Stimulated activated CD8-positive, alpha-beta memory T cell treated with anti-CD3 and anti-CD28 coated beads, Interleukin-2, amount 100 ng/mL, for 1 hour (primary cell): ENCODE measurements at regions not wholly inside any gene's neighbourhood (a gene's known extent, or its start where the extent isn't known, plus 50 kb on each side); places are given as distances from the start of the nearest gene placed in this dataset.

Experiments
- DNase-seq, 2 donors: peaks; one replicate each; pipeline ENCODE4 v3.0.0-alpha.2; 2020; ENCODE audit warnings: low read depth in 2 of 2

DNA sequence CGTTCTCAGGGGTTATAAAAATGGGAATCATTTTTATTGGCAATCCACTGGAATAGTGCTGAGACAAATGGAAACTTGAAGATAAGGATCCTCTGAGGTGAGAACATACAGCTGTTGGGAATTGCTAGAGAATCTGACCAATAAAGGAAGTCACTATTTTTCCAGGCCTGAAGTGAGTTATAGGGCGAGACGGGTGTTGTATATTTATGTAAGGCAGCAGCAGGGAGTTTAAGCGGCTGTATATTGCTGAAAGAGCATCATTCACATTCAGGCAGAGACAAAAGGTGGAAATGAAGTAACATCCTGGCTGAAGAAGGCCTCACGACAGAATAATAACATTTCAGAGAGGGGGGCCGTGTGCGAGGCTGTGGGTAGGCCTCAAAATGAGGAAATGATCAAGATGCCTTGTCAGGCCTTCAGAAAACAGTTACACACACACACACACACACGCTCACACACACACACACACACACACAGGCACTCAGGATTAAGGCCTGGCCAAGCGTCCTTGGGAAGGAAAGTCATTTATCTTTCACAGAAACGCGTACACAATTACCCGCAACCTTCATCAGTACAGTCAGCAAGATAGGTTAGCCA, 964.9 kb upstream of the NR2F2 start:
- no peak for DNase-seq

GRCh38 chr15:95368191-95368590, 962.3 kb upstream of the NR2F2 start:
- no peak for DNase-seq

DNA sequence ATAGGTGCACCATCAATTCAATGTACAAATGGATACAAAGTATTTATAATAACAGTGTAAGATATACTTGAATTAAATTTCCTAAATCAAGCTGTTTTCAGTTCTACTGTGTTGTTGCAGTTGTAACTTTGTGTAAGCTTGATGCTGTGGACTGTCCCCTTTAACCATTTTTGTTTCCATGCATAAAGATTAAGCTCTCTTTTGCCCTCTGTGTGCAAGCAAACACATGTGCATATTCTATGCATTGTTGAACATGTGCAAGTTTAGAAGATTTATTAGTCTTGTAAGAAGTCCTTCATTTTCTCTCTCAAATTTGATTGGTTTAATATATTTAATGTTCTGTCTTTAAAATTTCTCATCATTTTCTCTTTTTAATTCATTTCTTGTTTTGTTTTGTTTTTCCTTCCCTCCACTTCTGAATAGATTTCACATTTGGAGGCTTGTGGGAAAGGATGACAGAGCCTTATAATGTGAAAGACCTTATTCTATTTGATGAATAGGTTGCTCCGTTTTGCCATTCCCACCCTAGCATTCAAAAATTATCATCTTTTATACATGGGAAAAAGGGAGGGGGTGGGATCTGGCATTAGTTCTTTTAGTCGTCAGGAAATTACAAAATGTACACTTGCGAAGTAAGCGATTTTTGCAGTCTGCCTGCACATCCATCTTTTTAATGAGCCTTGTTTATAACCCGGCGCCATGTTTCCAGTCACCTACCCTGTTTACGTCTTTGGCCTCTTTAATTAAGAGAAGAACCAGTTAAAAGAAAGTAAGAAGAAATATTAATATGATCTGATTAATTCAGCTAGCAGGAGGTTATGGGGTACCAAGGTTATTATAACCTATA, 961.5 kb upstream of the NR2F2 start:
- no peak for DNase-seq

DNA sequence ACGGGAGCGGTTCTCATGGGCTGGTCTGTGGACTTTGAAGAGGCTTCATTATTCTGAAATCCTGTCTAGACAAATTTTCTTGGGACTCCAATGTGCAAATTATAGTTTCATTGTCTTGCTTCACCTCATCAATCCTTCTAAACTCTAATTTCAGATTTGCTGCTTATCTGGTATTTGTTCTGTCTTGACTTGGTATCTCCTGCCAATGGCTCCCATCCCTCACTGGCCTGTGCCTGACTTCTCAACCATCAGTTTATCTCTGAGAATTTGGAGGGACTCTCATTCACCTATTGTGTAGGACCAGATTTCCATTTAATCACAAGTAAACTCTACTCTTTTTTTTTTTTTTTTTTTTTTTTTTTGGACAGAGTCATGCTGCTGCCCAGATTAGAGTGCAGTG, 960.2 kb upstream of the NR2F2 start:
- no peak for DNase-seq

DNA sequence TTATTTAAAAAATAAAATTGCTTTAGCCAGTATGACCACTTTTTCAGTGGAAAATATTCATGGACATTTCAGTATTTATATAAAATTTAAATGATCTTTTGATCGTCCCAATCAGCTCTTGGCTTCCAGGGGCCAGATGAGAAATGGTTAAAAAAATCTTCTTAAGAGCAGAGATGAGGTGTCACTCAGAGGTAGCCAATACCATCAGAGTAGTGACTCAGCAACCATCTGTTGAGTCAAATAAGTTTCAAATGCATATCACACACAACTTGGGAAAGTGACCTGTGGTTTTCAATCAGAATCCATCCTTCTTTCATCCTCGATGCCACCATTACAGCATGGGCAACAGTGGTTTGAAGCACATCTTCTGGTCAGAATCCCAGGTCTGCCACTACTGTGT, 958.8 kb upstream of the NR2F2 start:
- DNase-seq = no peak

DNA sequence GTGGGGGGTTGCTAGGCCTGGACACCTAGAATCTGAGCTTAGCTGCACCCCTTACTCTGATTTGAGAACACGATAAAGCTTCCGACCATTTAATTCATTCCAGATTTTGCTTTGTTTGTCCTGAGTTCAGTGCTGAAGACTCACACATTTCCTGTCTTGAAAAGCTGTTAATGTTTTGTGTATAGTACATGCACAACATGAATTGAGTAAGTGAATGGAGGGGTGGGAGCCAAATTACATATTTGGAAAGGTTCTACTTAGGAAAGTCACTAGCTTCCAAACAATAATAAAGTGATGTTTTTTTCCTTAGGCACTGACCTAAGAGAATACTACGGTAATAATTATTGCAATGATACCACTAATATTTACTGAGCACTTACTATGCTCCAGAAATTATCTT, 955.2 kb upstream of the NR2F2 start:
- no peak for DNase-seq

DNA sequence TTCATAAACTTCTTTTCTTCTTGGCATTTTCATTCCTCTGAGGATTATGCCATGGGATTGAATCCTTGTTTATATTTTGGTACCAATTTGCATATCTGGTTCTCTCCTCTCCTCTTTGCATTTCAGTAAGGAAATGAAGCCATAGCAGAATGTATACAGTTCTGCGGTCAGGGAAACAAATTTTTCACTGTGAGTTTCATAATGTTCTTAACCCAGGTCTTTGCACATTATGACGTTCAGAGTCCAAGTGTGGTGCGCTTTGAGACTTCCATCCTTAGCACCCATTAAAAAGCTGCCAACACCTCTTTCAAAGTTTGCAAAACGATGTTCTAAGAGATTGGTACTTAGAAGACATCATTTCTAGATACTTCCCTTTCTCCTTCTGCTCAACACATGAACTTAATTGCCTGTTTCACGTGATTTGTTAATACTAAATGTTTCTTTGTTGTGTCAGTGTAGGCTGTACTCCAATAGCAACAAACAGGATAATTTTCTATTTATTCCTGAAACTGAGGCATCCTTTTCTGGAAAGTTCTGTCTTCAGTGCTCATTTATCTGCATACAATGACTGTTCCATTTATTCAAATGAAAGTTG, 953.1 kb upstream of the NR2F2 start:
- DNase-seq = no peak

- no peak for DNase-seq
These were observed 936.1 kb upstream of the NR2F2 start for GRCh38 chr15:95394186-95395067.

DNA sequence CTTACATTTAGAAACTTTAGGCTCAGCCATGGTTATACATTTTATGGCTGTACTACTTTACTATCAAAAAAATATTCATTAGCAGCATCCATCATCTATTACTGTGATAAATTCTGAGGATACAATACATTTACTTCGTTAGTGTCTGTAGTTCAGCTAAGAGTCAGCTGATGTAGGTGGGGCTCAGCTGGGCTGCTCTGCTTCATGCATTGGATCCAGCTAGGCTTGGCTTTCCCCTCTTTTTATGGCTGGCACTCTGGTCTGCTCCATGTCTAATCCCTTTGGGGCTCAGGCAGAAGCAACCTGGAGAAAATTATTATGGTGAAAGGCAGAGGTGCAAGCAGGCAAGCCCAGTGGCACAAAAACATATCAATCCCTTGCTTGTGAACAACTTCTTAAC, 930.1 kb upstream of the NR2F2 start:
- no peak for DNase-seq

- DNase-seq = no peak
These were observed 928.9 kb upstream of the NR2F2 start for GRCh38 chr15:95401587-95401986.

- DNase-seq = no peak
These were observed 925.1 kb upstream of the NR2F2 start for GRCh38 chr15:95405447-95405846.

DNA sequence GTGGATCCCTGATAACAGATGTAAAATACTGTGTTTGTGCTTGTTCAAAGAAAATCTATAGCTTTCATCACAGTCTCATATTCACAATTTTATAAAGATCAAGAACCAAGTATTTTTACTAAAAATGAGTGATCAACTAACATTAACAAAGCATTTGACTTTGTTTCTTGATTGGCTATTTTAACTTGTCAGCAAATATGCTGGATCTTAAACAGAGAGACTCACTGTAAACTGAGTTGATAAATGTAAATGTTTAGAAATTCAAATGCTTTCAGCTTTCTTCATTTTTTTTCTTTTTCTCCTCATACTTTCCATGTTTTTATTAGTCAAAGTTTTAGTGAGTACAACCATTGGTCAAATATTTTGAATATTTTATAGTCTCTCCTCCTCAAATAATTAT, 923.0 kb upstream of the NR2F2 start:
- no peak for DNase-seq

GRCh38 chr15:95409211-95409610, 921.3 kb upstream of the NR2F2 start:
- no peak for DNase-seq

- no peak for DNase-seq
These were observed 920.7 kb upstream of the NR2F2 start for GRCh38 chr15:95409626-95410310.

- no peak for DNase-seq
These were observed 919.7 kb upstream of the NR2F2 start for GRCh38 chr15:95410757-95411156.

DNA sequence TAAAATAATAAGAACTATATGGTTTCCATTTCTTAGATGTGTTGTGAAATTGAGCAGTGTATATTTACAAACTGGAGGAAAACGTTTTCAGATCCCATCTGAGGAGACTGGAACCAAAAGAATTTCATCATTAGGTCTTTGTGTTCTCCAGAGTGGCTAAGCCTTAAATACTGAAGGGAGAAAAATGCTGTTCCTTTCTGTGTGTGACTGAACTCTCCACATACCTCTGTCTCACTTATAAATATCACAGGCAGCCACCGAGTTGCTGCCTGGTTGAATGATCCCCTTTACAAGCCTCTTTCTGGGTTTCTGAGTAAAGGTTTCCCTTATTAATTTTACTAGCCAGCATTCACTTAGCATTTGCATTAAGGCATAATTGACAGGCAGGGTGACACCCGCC, 913.9 kb upstream of the NR2F2 start:
- no peak for DNase-seq

GRCh38 chr15:95417761-95418160, 912.7 kb upstream of the NR2F2 start:
- DNase-seq = no peak

DNA sequence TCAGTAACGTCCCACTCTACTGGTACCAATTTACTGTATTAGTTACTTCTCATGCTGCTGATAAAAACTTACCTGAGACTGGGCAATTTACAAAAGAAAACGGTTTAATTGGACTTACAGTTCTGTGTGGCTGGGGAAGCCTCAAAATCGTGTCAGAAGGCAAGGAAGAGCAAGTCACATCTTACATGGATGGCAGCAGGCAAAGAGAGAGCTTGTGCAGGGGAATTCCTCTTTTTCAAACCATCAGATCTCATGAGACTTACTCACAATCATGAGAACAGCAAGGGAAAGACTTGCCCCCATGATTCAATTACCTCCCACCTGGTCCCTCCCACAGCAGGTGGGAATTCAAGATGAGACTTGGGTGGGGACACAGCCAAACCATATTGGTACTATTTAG, 908.2 kb upstream of the NR2F2 start:
- DNase-seq = no peak

DNA sequence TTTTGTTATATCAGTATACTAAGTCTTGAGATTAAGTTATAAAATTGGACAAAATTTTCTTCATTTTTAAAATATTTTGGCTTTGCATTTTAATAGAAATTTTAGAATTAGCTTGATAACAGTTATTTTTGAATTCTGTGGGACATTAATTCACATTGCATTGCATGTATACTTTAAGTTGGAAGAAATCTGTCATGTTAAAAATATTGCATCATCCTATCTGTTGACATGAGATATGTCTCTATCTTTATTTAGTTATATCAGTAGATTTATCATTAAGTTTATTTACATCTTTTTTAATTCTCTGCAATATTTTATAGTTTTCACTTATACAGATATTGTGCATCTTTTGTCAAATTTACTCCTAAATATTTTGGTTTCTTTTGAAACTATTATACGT, 904.6 kb upstream of the NR2F2 start:
- DNase-seq = no peak

GRCh38 chr15:95429345-95429744, 901.2 kb upstream of the NR2F2 start:
- DNase-seq = no peak

GRCh38 chr15:95431518-95431917, 899.0 kb upstream of the NR2F2 start:
- DNase-seq = no peak
